ENCODE measurements at regions not wholly inside any gene's neighbourhood (a gene's known extent, or its start where the extent isn't known, plus 50 kb on each side); places are given as distances from the start of the nearest gene placed in this dataset.

- no peak overlapping the region for H4K5ac ChIP-seq (ENCODE audit: low read depth, low read length)
- in situ Hi-C loops (cut with MboI; ENCODE audit: low sequenced_read_pairs) (no loop called here), intact Hi-C loops (cut with micrococcal nuclease) (no loop called here), dilution Hi-C loops (cut with HindIII; ENCODE audit: low sequenced_read_pairs, unreplicated experiment) (no loop called here)
- H3K27ac ChIP-seq (ENCODE audit: insufficient read depth, low read length): no peak overlapping the region
- no peaks in the 10 kb centered on the region for H3K9me3 ChIP-seq (ENCODE audit: control insufficient read depth, insufficient read depth, low read length)
- POLR2A ChIA-PET (ENCODE audit: unreplicated experiment): no interaction called here
- WGBS, 2 experiments (ENCODE audit: extremely low coverage in 2 of 2, insufficient read length in 1 of 2): 14% methylated on average over 1 of the region's 3 CpGs; no CpG with 5 or more reads in 1 of the 2 experiments
- H3K27me3 ChIP-seq (ENCODE audit: control insufficient read depth, insufficient read depth, low read length): no peaks in the 10 kb centered on the region
- TF ChIP-seq CTCF (conservative IDR thresholded peaks at IDR 0.05; ENCODE audit: low read depth, low read length) (no peak), MAZ (IDR thresholded peaks at IDR 0.05; ENCODE audit: borderline replicate concordance, low read depth, low read length) (no peak), MAFK (IDR thresholded peaks at IDR 0.05; ENCODE audit: low read depth, low read length) (no peak), CHD1 (IDR thresholded peaks at IDR 0.05; ENCODE audit: low read depth, low read length) (no peak), POLR2A (IDR thresholded peaks at IDR 0.05; ENCODE audit: low read depth, low read length) (no peak)
- TF ChIP-seq, protein P1, sequence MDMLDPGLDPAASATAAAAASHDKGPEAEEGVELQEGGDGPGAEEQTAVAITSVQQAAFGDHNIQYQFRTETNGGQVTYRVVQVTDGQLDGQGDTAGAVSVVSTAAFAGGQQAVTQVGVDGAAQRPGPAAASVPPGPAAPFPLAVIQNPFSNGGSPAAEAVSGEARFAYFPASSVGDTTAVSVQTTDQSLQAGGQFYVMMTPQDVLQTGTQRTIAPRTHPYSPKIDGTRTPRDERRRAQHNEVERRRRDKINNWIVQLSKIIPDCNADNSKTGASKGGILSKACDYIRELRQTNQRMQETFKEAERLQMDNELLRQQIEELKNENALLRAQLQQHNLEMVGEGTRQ (IDR thresholded peaks at IDR 0.05; ENCODE audit: low read depth, low read length): no peak
- no peak for DNase-seq
- H3K14ac ChIP-seq (replicated peaks; ENCODE audit: low read depth, low read length): no peak overlapping the region
- H3K79me1 ChIP-seq (ENCODE audit: low read depth in 1 of 2, low read length in 2 of 2): no peaks in the 10 kb centered on the region
- no peak overlapping the region for H3K4me3 ChIP-seq (ENCODE audit: insufficient read depth, low read depth, low read length)
- no TSS peak for BruUV-seq (replicated peaks)
- no peak overlapping the region for H2AK5ac ChIP-seq (ENCODE audit: low read depth, low read length)
- no peak overlapping the region for H3K4ac ChIP-seq (ENCODE audit: low read depth, low read length)
- no peak overlapping the region for H2BK20ac ChIP-seq (ENCODE audit: low read depth, low read length)
- H4K8ac ChIP-seq (ENCODE audit: low read depth in 2 of 2, low read length in 2 of 2): no peak overlapping the region
- no peaks in the 10 kb centered on the region for H4K20me1 ChIP-seq (ENCODE audit: insufficient read depth, low read length)
- no peak overlapping the region for H3K9ac ChIP-seq (ENCODE audit: low read depth, low read length)
- no peak overlapping the region for H3K18ac ChIP-seq (ENCODE audit: low read depth, low read length)
- H3K9me1 ChIP-seq (ENCODE audit: insufficient read depth, low read length): no peaks in the 10 kb centered on the region
- no peak overlapping the region for H2BK120ac ChIP-seq (ENCODE audit: low read depth, low read length)
- CTCF ChIA-PET: no interaction called here
- H2AFZ ChIP-seq (replicated peaks; ENCODE audit: low read length, poor library complexity): no peak overlapping the region
- no peaks in the 10 kb centered on the region for H3K4me1 ChIP-seq (ENCODE audit: control insufficient read depth, insufficient read depth, low read length)
- no peak overlapping the region for H3K23ac ChIP-seq (ENCODE audit: low read depth, low read length)
- no peak overlapping the region for H2AK9ac ChIP-seq (replicated peaks; ENCODE audit: low read depth, low read length, poor library complexity)
- H2BK5ac ChIP-seq (ENCODE audit: low read depth, low read length, poor library complexity, severe bottlenecking): no peak overlapping the region
- no peak overlapping the region for H4K91ac ChIP-seq (ENCODE audit: insufficient read depth, low read depth, low read length)
- no peak overlapping the region for H3K56ac ChIP-seq (ENCODE audit: extremely low read depth, insufficient read depth, low read length)
- ATAC-seq (ENCODE audit: low read depth): no peak
- no peak overlapping the region for H3K4me2 ChIP-seq (ENCODE audit: low read depth, low read length)
- no peaks in the 10 kb centered on the region for H3K36me3 ChIP-seq (ENCODE audit: control insufficient read depth, insufficient read depth, low read length)
- H2BK15ac ChIP-seq (ENCODE audit: low read depth, low read length): no peak overlapping the region
Measured at GRCh38 chr1:76690766-76691165, 176.5 kb upstream of the ST6GALNAC5 start.

Data from IMR-90 (cell line).